ENCODE measurements at regions not wholly inside any gene's neighbourhood (a gene's known extent, or its start where the extent isn't known, plus 50 kb on each side); places are given as distances from the start of the nearest gene placed in this dataset.

- Histone ChIP-seq H3K9me2 (ENCODE audit: insufficient read depth) (no peaks in the 10 kb centered on the region), H2AFZ (no peak overlapping the region), H3K27ac (no peak overlapping the region), H3K4me1 (replicated peaks; ENCODE audit: insufficient read depth) (no peaks in the 10 kb centered on the region), H3K36me3 (ENCODE audit: low read depth) (no peaks in the 10 kb centered on the region), H4K20me1 (ENCODE audit: insufficient read depth) (no peaks in the 10 kb centered on the region), H3K27me3 (ENCODE audit: insufficient read depth, low read depth) (no peaks in the 10 kb centered on the region), H3K9me3 (ENCODE audit: insufficient read depth, low read depth) (no peaks in the 10 kb centered on the region), H3K79me2 (ENCODE audit: low read depth) (no peaks in the 10 kb centered on the region), H3K4me3 (no peak overlapping the region), H3K4me2 (peak overlapping the region; percentile 19; the same call in 1 of the 2 replicates), H3F3A (ENCODE audit: insufficient read depth, low read depth) (no peaks in the 10 kb centered on the region)
- BruUV-seq (replicated peaks) = no TSS peak
- ChIA-PET POLR2A (ENCODE audit: unreplicated experiment) (no interaction called here), CTCF (no interaction called here)
- intact Hi-C loops (cut with micrococcal nuclease; ENCODE audit: unreplicated experiment) = no loop called here
- TF ChIP-seq CTCF (conservative IDR thresholded peaks at IDR 0.05) (no peak), EZH2 (IDR thresholded peaks at IDR 0.05; ENCODE audit: low read depth) (no peak)
- peak in 1 of 2 experiments; percentile 1 for DNase-seq
Observed at GRCh38 chrX:42943051-42943974, 165.3 kb upstream of the PPP1R2C start.

GRCh38 chrX:42944381-42944998, 166.5 kb upstream of the PPP1R2C start:
- no peak for DNase-seq
- POLR2A ChIA-PET (ENCODE audit: unreplicated experiment) = no interaction called here
- TF ChIP-seq EZH2 (IDR thresholded peaks at IDR 0.05; ENCODE audit: low read depth) = no peak
- Histone ChIP-seq H3K27me3 (ENCODE audit: insufficient read depth, low read depth) (no peaks in the 10 kb centered on the region), H3K36me3 (ENCODE audit: low read depth) (no peaks in the 10 kb centered on the region), H3K9me3 (ENCODE audit: insufficient read depth, low read depth) (no peaks in the 10 kb centered on the region), H4K20me1 (ENCODE audit: insufficient read depth) (no peaks in the 10 kb centered on the region), H3K9me2 (ENCODE audit: insufficient read depth) (no peaks in the 10 kb centered on the region), H3F3A (ENCODE audit: insufficient read depth, low read depth) (no peaks in the 10 kb centered on the region), H3K4me3 (no peak overlapping the region), H2AFZ (no peak overlapping the region), H3K79me2 (ENCODE audit: low read depth) (no peaks in the 10 kb centered on the region), H3K4me2 (no peak overlapping the region), H3K27ac (no peak overlapping the region), H3K4me1 (replicated peaks; ENCODE audit: insufficient read depth) (no peaks in the 10 kb centered on the region)
- CTCF ChIA-PET = no interaction called here
- intact Hi-C loops (cut with micrococcal nuclease; ENCODE audit: unreplicated experiment) = no loop called here
- BruUV-seq (replicated peaks) = no TSS peak

GRCh38 chrX:42946544-42947194, 168.7 kb upstream of the PPP1R2C start:
- Histone ChIP-seq H3F3A (ENCODE audit: insufficient read depth, low read depth) (no peaks in the 10 kb centered on the region), H2AFZ (no peak overlapping the region), H3K4me3 (no peak overlapping the region), H3K9me2 (ENCODE audit: insufficient read depth) (no peaks in the 10 kb centered on the region), H3K27me3 (ENCODE audit: insufficient read depth, low read depth) (no peaks in the 10 kb centered on the region), H4K20me1 (ENCODE audit: insufficient read depth) (no peaks in the 10 kb centered on the region), H3K27ac (no peak overlapping the region), H3K4me2 (no peak overlapping the region), H3K36me3 (ENCODE audit: low read depth) (no peaks in the 10 kb centered on the region), H3K4me1 (replicated peaks; ENCODE audit: insufficient read depth) (no peaks in the 10 kb centered on the region), H3K79me2 (ENCODE audit: low read depth) (no peaks in the 10 kb centered on the region), H3K9me3 (ENCODE audit: insufficient read depth, low read depth) (no peaks in the 10 kb centered on the region)
- intact Hi-C loops (cut with micrococcal nuclease; ENCODE audit: unreplicated experiment) = no loop called here
- no TSS peak for BruUV-seq (replicated peaks)
- no peak for TF ChIP-seq CTCF (conservative IDR thresholded peaks at IDR 0.05)
- no peak for TF ChIP-seq EZH2 (IDR thresholded peaks at IDR 0.05; ENCODE audit: low read depth)
- ChIA-PET CTCF (no interaction called here), POLR2A (ENCODE audit: unreplicated experiment) (no interaction called here)
- DNase-seq = no peak
